GM19438 (cell line): ENCODE measurements at regions not wholly inside any gene's neighbourhood (a gene's known extent, or its start where the extent isn't known, plus 50 kb on each side); places are given as distances from the start of the nearest gene placed in this dataset.
"Not testable (repeated sequence)": the region's sequence is repeated elsewhere in the genome, so short reads cannot be mapped to it uniquely, and the experiment has no call there.

Source experiments
- ATAC-seq: cut with Tn5 transposase; IDR thresholded peaks from one replicate; pipeline ENCODE4 v1.9.1; 2021; ENCODE audit warnings: low read depth; ENCODE audit not compliant: unreplicated experiment

- no peak for ATAC-seq
Observed at GRCh38 chr15:20348291-20348899, 193.2 kb downstream of the GOLGA6L6 start.

GRCh38 chr15:20346082-20346805 lies 195.4 kb downstream of the GOLGA6L6 start:
- ATAC-seq = no peak

- ATAC-seq = no peak
Observed at GRCh38 chr15:20345401-20345958, 196.1 kb downstream of the GOLGA6L6 start.

- no peak for ATAC-seq
Observed at GRCh38 chr15:20344601-20345400, 196.8 kb downstream of the GOLGA6L6 start.

GRCh38 chr15:20343395-20344211 lies 198.0 kb downstream of the GOLGA6L6 start:
- not testable (repeated sequence) for ATAC-seq

GRCh38 chr15:20342601-20343394 lies 198.8 kb downstream of the GOLGA6L6 start:
- ATAC-seq = not testable (repeated sequence)

GRCh38 chr15:20341901-20342600 lies 199.5 kb downstream of the GOLGA6L6 start:
- ATAC-seq = no peak

- no peak for ATAC-seq
Observed at GRCh38 chr15:20340931-20341661, 200.5 kb downstream of the GOLGA6L6 start.

- ATAC-seq = no peak
Observed at GRCh38 chr15:20340331-20340811, 201.2 kb downstream of the GOLGA6L6 start.

- ATAC-seq = not testable (repeated sequence)
Observed at GRCh38 chr15:20339086-20339791, 202.4 kb downstream of the GOLGA6L6 start.

- ATAC-seq = not testable (repeated sequence)
Observed at GRCh38 chr15:20338671-20339070, 202.9 kb downstream of the GOLGA6L6 start.

GRCh38 chr15:20337238-20337637 lies 204.4 kb downstream of the GOLGA6L6 start:
- ATAC-seq = not testable (repeated sequence)

- not testable (repeated sequence) for ATAC-seq
Observed at GRCh38 chr15:20334451-20334850, 207.1 kb downstream of the GOLGA6L6 start.

- not testable (repeated sequence) for ATAC-seq
Observed at GRCh38 chr15:20325751-20326150, 215.8 kb downstream of the GOLGA6L6 start.

GRCh38 chr15:20317132-20317531 lies 224.5 kb downstream of the GOLGA6L6 start:
- ATAC-seq = not testable (repeated sequence)

- ATAC-seq = not testable (repeated sequence)
Observed at GRCh38 chr15:20311014-20311680, 230.5 kb downstream of the GOLGA6L6 start.

GRCh38 chr15:20310603-20311002 lies 231.0 kb downstream of the GOLGA6L6 start:
- ATAC-seq = no peak
